GM10266 (cell line): ENCODE measurements at regions not wholly inside any gene's neighbourhood (a gene's known extent, or its start where the extent isn't known, plus 50 kb on each side); places are given as distances from the start of the nearest gene placed in this dataset.

ENCODE experiments used
- DNase-seq: peaks from one replicate; pipeline ENCODE4 v3.0.0; 2012; ENCODE audit errors: extremely low spot score
- TF ChIP-seq, protein P1 (sequence below): IDR thresholded peaks from 2 replicates; pipeline ENCODE4 v1.5.1; 2012; ENCODE audit warnings: mild to moderate bottlenecking, low read depth; ENCODE audit not compliant: control insufficient read depth, insufficient read depth; ENCODE audit errors: missing control alignments

DNA sequence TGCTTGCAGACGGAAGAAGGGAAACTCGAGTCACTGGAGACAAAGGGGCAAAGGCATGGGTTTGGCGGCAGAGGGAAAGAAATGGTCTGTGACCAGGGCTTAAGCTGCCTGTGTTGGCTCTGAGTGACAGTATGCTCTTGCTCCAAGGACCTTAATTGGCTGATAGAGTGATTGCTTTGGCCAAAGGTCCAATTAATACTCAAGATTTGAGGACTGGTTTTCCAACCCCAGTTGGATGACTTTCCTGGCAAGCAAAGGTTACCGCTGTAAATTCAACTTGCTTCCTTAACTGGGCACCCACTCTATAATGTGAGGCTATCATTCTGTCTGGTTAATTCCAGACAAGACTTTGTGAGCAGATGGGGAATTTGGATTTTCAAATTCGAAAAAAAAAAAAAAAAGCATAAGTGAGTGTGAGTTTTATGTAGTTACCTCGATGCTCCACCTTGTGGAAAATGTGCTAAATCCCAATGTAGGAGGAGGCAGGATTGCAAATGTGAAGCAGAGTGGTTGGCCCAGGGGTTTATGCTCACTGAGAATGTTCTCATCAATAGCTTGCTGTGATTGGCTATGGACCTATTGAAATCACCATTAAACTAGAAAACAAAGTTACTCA lies 150.7 kb upstream of the GMDS start:
- TF ChIP-seq, protein P1, sequence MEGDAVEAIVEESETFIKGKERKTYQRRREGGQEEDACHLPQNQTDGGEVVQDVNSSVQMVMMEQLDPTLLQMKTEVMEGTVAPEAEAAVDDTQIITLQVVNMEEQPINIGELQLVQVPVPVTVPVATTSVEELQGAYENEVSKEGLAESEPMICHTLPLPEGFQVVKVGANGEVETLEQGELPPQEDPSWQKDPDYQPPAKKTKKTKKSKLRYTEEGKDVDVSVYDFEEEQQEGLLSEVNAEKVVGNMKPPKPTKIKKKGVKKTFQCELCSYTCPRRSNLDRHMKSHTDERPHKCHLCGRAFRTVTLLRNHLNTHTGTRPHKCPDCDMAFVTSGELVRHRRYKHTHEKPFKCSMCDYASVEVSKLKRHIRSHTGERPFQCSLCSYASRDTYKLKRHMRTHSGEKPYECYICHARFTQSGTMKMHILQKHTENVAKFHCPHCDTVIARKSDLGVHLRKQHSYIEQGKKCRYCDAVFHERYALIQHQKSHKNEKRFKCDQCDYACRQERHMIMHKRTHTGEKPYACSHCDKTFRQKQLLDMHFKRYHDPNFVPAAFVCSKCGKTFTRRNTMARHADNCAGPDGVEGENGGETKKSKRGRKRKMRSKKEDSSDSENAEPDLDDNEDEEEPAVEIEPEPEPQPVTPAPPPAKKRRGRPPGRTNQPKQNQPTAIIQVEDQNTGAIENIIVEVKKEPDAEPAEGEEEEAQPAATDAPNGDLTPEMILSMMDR: no peak
- no peak for DNase-seq

DNA sequence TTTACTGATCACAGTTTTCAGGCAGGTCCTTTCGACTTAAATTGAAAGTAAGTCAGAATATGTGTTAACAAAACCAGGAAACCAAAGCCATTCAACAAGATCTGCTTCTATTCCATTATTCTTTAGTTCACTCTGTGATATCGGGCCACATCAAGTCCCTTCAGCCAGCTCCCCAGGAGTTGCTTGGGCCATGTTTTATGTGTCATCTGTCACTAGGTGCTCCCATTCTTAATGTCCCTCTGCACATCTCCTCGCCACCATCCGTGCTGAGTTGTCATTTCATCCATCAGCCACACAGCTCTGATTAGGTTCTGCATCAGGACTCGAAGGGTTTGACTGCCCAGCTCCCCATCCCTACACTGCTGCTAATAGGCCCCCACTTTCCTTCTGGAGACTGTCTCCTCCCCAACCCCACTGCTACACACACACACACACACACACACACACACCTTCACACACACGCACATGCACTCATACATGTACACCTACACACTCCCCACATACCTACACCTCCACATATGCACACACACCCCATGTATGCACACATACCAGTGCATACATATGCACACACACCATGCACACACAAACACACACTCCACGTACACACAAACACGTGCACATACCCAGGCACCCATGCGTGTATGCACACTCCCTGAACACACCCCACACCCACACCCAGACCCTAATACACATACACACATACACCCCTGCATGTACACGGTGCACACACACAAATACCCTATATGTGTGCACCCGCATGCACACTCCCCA lies 143.3 kb upstream of the GMDS start:
- no peak for DNase-seq
- TF ChIP-seq, protein P1: no peak

DNA sequence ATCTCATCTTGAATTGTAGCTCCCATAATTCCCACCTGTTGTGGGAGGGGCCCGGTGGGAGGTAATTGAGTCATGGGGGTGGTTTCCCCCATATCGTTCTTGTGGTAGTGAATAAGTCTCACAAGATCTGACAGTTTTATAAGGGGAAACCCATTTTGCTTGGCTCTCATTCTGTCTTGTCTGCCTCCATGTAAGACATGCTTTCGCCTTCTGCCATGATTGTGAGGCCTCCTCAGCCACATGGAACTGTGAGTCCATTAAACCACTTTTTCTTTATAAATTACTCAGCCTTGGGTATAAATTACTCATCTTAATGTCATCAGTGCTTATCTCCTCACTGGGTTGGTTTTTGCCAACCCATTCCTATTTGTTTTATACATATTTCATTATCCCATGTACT lies 142.0 kb upstream of the GMDS start:
- TF ChIP-seq, protein P1: no peak
- no peak for DNase-seq

DNA sequence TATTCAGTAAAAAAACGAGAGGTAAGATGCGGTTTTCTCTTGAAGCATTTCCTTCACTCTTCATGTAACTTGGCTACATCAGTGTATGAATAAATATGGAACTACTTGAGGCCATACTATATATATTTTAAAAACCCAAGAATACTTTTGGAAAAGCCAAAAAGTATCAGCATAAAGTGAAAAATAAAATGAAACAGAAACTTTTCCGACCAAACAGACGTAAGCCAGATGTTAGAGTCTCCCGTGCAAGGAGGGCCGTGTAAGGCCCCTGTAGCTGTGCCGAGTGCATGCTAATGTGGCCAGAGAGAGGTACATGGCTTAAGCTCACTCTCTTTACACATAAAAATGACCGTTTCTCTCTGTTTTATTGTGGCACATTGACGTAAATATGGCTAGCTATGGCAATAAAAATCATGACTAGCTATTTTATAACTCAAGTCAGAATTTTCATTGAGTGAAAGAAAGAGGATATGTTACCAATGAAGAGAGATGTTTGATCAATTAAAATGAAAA lies 140.1 kb upstream of the GMDS start:
- no peak for DNase-seq
- TF ChIP-seq, protein P1: no peak

DNA sequence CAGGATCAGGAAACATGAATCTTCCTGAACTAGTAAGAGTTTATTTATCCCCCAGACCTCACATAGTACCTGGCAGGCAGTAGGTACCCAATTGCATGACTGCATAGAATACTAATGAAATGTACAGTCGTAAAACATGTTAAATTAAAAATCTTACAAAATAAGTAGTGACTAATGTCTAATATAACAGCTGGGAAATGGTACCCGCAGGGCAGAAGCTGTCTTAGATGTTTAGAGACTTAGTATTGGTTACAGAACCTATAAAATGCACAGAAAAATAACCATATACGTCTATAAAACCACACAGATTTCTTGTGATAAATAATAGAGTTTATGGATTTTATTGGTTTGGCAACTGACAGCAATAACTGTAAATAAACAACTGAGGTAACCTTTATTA lies 139.1 kb upstream of the GMDS start:
- TF ChIP-seq, protein P1: no peak

DNA sequence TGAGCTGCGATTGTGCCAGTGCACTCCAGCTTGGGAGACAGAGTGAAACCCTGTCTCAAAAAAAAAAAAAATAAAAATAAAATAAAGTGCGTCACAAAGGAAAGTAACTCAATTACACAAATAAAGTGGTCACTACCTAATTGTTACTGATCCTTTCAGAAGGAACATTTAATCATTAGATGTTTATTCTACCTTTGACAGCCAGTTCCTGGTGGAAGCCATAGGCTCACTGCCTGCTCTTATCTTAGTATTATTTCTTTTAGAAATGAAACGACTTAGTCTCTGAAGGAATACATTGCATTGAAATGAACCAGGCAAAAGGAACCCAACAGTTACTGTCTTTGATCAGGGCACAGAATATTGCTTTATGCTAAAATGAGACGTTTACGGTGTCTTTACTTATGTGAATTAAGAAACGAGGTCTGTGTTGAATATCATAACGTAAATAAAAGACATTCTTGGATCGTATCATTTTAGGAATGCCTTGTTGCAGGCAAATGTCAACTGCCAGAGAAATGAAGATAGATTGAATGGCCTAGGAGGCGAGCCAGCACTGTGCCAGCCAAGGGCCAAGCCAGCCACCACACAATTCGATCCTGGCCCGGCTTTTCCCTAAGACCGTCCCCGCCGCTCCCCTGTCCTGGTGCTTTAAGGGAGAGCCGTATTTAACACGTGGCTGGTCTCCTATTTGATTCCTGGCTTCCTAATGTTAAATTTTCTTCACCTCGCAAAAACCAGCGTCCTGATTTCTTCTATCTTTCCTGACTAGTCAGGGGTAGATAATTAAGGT lies 136.7 kb upstream of the GMDS start:
- TF ChIP-seq, protein P1: no peak
- no peak for DNase-seq

More for the DNA sequence above, 139.1 kb upstream of the GMDS start:
- no peak for DNase-seq
